ENCODE measurements at regions not wholly inside any gene's neighbourhood (a gene's known extent, or its start where the extent isn't known, plus 50 kb on each side); places are given as distances from the start of the nearest gene placed in this dataset.
"Not testable (repeated sequence)": the region's sequence is repeated elsewhere in the genome, so short reads cannot be mapped to it uniquely, and the experiment has no call there.

DNA sequence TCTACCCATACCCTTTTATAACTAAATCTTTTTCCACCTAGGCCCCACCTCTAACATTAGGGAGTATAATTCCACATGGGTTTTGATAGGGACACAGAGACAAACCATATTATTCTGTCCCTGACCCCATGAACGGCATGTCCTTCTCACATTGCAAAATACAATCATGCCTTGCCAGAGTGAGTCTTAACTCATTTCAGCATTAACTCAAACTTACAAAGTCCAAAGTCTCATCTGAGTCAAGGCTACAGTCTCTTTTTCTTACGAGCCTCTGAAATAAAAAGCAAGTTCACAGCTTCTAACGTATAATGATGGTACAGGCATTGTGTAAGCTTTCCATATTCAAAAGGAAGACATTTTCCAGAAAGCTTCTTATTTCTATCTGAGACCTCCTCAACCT is 86.1 kb upstream of the TEKT4 start:
- H3K27ac ChIP-seq (ENCODE audit: low read depth, low read length); H3K4me1 ChIP-seq (ENCODE audit: control insufficient read depth, insufficient read depth, low read length); H3K9ac ChIP-seq (ENCODE audit: low read depth, low read length); H3K27me3 ChIP-seq (ENCODE audit: control insufficient read depth, insufficient read depth, low read length); H3K36me3 ChIP-seq (ENCODE audit: control insufficient read depth, insufficient read depth, low read length); H3K4me3 ChIP-seq (ENCODE audit: low read depth, low read length): not testable (repeated sequence)
- peaks cover 75% of the 10 kb centered on the region for H3K9me3 ChIP-seq (ENCODE audit: control insufficient read depth, insufficient read depth, low read length)

DNA sequence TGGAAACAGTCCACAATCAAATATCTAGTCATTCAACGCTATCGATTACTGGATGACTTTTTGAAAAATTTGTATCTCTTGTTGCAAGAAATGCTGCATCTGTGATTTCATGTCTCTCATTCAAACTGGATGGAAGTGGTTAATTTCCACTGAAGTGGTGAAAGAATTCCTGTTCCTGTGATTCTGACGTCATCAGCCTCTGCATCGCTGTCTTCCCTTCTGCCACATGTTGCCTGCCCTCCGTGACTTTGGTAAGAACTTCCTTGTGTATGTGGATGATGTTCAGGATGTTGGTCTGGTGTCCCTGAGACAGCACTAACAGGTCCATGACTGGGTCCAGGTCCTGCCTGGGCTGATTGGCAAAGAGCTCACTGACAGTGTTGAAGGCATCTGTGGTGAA is 84.8 kb upstream of the TEKT4 start:
- H3K4me1 ChIP-seq (ENCODE audit: control insufficient read depth, insufficient read depth, low read length); H3K4me3 ChIP-seq (ENCODE audit: low read depth, low read length); H3K27ac ChIP-seq (ENCODE audit: low read depth, low read length); H3K36me3 ChIP-seq (ENCODE audit: control insufficient read depth, insufficient read depth, low read length); H3K27me3 ChIP-seq (ENCODE audit: control insufficient read depth, insufficient read depth, low read length); H3K9ac ChIP-seq (ENCODE audit: low read depth, low read length): not testable (repeated sequence)
- H3K9me3 ChIP-seq (ENCODE audit: control insufficient read depth, insufficient read depth, low read length) = peaks cover 78% of the 10 kb centered on the region

DNA sequence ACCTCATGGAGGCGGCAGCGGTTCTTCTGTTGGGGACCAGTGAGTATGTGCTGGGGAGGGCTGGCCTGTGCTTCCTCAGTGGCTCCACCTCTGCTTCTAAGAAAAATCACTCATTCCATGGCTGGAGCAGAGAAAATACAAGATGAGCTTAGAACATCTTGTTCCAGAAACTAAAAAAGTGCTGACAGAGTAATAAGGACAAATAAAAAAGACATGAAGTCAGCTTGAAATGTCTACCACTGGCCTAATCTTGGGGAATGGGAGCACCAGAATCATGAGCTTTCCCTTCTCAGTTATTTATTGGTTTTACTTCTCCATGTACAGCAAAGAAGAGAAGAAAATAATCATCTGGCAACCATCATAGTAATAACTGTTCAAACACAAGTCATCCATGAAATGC is 81.1 kb upstream of the TEKT4 start:
- H3K36me3 ChIP-seq (ENCODE audit: control insufficient read depth, insufficient read depth, low read length); H3K27me3 ChIP-seq (ENCODE audit: control insufficient read depth, insufficient read depth, low read length); H3K9ac ChIP-seq (ENCODE audit: low read depth, low read length); H3K27ac ChIP-seq (ENCODE audit: low read depth, low read length); H3K4me3 ChIP-seq (ENCODE audit: low read depth, low read length); H3K4me1 ChIP-seq (ENCODE audit: control insufficient read depth, insufficient read depth, low read length): not testable (repeated sequence)
- peaks cover 72% of the 10 kb centered on the region for H3K9me3 ChIP-seq (ENCODE audit: control insufficient read depth, insufficient read depth, low read length)

DNA sequence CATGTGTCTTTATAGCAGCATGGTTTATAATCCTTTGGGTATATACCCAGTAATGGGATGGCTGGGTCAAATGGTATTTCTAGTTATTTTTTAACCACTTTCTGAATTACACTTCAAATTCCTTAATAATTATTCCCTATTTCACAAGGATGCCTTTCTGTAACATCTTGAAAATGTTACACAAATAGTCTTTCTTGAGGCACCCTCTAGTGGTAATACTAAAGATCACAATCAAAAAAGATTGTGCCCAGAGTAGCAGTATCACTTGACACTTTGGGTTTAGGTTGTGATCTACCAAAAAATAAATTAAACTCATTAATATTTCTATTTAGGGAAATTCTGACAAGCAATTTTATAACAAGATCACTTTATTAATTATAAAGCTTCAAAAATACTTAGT is 74.0 kb upstream of the TEKT4 start:
- not testable (repeated sequence) for H3K36me3 ChIP-seq (ENCODE audit: control insufficient read depth, insufficient read depth, low read length); H3K27ac ChIP-seq (ENCODE audit: low read depth, low read length)

More for the DNA sequence above, 74.0 kb upstream of the TEKT4 start:
- H3K9me3 ChIP-seq (ENCODE audit: control insufficient read depth, insufficient read depth, low read length) = peaks cover 41% of the 10 kb centered on the region
- not testable (repeated sequence) for H3K27me3 ChIP-seq (ENCODE audit: control insufficient read depth, insufficient read depth, low read length); H3K9ac ChIP-seq (ENCODE audit: low read depth, low read length); H3K4me1 ChIP-seq (ENCODE audit: control insufficient read depth, insufficient read depth, low read length); H3K4me3 ChIP-seq (ENCODE audit: low read depth, low read length)

Data from HUES48 (cell line).